Smooth muscle cell of the brain vasculature (primary cell): ENCODE measurements at regions not wholly inside any gene's neighbourhood (a gene's known extent, or its start where the extent isn't known, plus 50 kb on each side); places are given as distances from the start of the nearest gene placed in this dataset.
A peak's percentile ranks its signal among the peaks of the same experiment; 100 is the strongest.

Experiments
- DNase-seq: peaks from one replicate; pipeline ENCODE4 v3.0.0-alpha.2; 2012; ENCODE audit warnings: low read depth, low spot score

DNA sequence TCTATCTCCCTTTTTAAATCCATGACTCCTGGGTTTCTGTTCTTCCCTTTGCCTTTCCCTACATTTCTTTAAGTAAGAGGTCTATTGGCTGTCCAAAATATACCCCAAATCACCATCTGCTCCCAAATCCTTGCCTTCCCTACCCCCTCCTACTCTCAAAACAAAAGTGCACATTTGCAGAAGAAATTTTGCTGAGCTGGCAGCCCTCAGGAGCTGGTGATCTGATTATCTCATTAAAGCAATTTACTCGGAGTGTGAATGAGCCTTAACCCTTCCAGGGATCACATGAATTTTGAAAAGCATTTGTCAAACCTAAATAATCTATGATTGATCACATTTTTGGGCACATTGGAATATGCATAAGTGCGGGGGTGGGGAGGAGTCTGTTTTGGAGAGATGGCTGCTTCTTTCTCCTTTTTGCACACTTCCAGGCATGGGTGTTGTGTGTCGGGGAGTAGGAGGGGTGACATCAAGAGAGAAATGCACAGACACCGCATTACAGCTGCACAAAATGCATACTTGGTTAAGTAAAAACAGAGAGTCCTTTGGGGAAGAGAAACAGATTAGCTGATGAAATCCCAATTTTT is 892.6 kb downstream of the TUSC7 start:
- DNase-seq, result no peak

DNA sequence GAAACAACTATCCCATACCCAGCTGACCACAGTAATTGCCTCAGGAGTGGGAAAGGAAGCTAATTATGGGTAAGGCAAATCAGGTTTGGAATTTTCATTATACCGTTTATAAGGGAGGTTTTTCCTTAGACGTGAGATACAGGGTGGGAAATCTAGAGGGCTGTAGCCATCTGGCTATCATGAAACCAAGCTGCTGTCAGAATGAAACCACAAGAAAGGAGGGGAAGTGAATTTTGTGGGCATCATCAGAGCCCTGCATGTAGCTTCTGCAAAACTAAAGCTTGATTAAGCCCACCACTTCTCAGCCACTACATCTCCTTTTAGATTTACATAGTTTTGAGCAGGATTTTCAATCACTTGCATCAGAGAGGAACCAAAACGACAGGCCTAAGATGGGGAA is 893.5 kb downstream of the TUSC7 start:
- no peak for DNase-seq

DNA sequence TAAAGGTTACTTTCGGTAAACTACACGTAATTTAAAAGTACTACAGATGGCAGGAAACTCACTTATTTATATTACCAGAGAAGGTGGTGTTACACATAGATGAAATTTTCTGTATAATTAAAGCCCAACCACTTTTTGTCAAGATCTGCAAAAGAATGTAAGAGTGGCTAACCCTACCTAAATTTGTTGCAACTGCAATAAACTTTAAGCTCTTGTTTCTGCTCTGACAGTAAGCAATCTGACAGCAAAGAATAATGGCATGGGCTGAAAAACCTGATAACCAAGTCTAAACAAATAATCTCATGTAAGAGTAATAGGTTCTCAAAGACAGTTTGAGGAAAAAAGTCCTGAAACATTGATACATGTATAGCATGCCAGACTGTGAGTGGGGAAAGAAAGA is 897.3 kb downstream of the TUSC7 start:
- no peak for DNase-seq

DNA sequence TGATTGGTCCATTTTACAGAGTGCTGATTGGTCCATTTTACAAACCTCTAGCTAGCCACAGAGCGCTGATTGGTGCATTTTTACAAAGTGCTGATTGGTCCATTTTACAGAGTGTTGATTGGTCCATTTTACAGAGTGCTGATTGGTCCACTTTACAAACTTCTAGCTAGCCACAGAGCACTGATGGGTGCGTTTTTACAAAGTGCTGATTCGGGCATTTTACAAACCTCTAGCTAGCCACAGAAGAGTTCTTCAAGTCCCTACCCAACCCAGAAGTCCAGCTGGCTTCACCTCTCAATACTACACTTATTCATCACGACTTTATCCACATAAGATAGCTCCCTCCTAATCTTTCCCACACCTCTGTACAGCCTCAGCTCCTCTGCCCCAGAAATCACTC is 899.8 kb downstream of the TUSC7 start:
- no peak for DNase-seq

DNA sequence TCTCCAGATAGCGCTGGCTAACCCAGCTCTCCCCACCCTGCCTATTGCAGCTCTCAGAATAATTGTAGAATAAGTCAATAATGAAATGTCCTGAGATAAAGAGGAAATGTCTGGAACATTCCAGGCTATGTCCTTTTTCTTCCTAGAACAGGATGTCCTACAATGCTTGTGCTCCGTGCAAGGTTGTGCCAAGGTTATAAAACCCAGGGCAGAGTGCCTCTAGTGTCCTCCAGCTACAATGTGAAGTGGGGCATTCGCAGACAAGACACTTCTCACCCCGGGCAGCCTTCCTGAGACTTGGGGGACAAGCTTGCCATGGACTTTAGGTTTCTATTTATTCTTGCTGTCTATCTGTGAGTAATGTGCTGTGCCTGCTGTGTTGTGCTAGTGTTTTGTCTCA is 900.6 kb downstream of the TUSC7 start:
- no peak for DNase-seq

DNA sequence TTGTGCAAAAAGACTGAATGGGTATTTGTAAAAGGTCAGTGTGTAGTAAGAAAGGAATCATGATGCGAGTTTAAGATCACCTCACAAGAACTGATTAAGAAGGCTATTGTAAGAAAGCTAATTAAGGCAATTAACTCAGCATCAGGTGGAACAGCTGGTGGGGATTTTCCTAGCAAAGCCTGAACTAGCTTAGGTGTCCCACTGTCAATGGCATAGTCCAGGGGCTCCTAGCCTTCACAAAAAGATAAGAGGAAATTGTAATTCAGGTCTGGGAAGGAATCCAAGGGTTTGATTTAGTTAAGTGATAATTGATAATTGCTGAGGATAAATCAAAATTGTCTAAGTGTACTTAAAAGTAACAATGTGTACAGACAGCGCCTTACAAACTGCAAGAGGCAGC is 901.6 kb downstream of the TUSC7 start:
- DNase-seq, result no peak

DNA sequence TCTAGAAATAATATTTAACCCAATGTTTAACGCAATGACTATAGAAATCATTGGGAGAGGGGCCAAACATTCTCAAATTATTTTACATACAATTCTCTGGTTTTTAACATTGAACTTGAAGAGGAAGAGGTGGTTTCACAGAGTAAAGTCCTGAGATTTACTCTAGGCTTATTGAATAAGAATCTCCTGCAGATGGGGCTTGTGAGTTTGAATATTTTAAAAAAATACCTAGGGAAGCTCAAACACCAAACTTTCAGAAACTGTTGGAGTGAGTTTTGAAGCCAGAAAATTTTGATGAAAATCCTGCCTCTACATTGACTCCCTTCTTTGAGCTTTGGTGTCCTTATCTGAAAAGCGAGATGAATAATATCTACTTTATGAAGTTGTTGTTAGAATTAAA is 906.6 kb downstream of the TUSC7 start:
- DNase-seq, result no peak

DNA sequence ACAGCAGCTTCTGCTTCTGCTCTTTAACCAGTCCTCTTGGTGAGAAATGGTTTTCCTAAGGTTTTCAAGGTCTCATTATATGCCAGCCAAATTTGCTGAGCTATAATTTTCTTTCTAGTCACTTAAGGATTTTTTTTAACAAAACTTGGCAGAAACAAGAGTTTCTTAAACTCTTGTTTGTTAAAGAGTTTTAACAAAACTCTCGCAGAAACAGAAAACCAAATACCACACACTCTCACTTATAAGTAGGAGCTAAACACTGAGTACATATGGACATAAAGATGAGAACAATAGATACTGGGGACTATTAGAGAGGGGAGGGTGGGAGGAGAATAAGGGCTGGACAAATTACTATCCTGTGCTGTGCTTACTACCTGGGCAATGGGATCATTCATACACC is 908.3 kb downstream of the TUSC7 start:
- no peak for DNase-seq

DNA sequence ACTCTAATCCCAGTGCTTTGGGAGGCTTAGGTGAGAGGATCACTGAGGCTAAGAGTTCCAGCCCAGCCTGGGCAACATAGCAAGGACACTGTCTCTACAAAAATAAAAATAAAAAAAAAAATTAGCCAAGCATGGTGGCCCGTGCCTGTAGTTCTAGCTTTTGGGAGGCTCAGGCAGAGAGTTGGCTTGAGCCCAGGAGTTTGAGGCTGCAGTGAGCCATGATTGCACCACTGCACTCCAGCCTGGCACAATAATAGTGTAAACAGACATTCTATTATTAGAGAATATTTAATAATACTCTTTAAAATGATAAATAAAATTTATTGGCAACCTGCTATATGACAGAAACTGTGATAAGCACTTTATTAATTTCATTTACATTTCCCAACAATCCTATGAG is 908.9 kb downstream of the TUSC7 start:
- no peak for DNase-seq

DNA sequence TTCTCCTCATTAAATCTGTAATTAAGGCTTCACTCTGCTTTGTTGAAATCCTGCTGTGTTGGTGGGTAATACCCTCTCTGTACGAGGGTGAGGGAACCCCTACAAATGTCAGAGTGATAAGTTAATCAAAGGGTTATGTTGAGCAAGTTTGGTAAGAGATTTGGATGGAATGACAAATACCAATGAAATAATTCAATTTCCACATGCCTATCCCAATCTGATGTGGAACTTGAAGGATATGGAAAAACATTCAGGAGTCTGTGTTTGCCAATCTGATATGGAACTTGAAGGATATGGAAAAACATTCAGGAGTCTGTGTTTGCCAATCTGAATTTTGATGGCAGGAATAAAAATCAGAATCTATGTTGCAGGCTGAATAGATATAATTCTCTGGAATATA is 910.2 kb downstream of the TUSC7 start:
- DNase-seq, result no peak

DNA sequence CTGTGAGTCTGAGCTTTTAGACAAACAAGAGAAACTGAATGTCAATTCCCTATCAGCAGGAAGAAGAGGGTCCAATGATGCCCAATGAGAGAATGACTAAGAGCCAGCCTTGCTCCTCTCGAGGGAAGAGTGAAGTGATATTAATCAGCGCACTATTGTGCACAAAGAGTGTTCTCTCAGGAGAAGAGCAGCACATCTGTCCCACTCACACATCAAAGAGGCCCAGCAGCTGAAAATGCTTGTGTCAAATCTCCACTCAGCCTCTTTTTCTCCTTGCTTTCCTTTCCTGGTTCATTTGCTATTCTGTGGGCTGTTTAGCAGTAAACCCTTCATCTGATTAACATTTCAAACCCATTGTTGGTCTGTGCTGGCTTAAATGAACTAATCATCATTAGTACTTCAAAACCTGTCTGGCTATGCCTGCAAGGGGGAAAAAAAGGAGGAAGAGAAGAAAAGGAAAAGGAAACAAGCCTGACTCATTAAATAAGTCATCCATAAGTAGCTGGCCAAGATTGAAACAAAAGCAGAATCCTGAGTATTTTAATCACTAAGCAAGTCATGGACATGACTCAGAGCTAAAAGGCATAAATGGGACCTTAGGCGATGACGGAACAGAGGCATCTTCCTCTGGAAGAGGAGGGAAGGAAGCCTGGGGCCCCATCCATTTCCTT is 912.7 kb downstream of the TUSC7 start:
- peak; percentile 13 for DNase-seq

DNA sequence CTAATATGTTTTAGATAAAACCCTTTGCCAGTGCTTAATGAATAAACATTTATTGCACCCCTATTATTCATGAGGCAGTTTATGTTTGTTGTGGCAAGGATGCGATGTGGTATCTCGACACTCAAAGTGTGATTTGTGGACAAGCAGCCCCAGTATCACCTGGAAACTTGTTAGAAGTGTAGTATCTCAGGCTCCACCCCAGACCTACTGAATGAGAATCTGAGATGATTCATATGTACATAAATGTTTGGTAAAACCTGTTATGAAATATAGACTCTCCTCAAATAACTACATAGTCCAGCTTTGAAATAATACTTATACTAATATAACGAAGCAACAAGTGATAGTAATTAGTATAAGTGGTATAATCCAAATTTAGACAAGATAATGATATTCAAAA is 914.8 kb downstream of the TUSC7 start:
- no peak for DNase-seq

DNA sequence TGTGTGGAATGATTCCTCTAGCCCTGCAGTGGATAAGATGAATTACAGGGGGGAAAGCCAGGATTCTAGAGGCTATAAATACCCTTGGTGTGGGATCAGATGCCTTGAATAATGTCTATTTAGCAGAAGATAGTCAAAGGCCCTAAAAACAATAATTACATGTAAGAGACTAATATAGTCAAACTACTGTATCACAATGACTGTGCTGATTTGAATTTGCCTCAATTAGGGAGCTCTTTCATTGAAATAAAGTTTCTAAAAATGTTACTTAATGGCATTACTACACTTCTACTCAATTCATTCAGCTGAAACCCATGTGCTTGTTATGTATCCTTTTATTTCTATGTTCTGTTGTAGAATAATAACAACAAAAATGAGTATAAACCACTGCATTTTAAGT is 915.6 kb downstream of the TUSC7 start:
- no peak for DNase-seq

DNA sequence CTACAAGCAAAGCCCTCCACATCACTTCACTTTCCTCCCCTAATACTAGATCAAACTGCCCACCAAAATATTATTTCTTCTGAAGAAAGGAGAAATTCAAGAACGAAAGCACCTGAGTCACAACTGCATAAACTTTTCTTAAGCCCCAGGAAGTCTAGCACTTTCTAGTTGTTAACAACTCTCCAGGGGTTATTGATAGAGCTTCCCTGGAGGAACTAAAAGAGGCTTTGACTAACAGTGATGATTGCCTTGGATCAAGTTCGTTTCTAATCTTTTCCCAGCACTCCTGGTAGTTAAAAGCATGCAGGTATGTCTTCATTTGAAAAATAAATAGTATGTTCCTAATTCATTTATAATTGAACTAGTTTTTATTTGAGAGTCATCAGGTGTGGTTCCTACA is 917.0 kb downstream of the TUSC7 start:
- DNase-seq, result no peak

DNA sequence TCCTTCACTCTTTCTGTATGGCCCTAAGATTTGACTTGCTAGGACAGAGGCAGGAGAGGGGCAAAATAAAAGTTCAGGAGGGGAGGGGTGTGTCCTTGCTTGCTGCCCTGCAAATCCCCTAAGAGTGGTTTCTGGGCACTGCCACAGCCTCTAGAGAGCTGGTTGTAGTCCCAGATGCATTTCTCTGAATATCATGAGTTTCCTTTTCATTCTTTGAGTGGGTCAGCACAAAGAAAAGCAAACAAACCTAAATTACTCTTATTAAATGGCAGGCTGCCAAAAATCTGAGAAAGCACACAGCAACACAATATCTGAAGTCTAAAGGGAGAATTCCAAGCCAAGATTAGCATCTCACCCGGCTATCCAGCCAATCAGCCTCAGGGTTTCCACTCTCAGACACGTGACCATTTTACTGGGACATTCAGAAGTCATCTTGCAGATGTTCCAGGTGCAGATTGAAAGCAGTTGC is 919.3 kb downstream of the TUSC7 start:
- DNase-seq, result peak; percentile 91

DNA sequence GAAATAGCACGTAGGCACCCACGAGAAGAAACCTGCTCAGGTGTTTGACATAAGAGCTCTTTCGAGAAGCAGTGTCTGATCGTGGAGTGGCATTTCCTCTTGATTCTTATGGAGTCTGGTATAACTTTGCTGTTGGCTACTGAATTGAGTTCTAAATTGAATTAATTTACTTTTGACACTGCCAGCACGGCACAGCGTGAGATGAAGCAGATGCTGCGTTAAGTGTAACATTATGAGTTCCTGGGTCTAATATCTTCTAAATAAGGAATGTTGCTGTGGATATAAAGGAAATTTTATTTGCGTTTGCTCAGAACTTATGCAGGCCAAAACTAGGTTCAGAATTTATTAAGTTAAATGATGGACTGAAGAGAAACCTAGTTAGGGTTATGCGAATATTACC is 919.9 kb downstream of the TUSC7 start:
- DNase-seq, result no peak

DNA sequence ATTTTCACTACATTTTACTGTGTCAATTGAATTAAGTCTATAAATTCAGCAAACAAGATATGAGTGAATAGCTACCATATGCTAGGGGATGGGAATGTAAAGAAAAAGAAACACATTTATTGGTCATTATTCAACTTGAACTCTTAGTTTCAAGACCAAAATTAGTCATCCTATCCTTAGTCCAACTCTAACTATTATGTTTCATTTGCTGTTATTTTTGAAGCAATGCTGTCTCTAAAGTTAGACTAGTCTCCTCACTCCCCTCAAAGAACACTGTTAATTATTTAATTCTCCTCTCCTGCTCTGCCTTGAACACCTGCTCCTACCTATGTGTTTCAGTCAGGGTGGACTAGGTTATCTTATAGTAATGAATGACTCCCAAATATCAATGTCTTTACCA is 920.9 kb downstream of the TUSC7 start:
- DNase-seq, result no peak

DNA sequence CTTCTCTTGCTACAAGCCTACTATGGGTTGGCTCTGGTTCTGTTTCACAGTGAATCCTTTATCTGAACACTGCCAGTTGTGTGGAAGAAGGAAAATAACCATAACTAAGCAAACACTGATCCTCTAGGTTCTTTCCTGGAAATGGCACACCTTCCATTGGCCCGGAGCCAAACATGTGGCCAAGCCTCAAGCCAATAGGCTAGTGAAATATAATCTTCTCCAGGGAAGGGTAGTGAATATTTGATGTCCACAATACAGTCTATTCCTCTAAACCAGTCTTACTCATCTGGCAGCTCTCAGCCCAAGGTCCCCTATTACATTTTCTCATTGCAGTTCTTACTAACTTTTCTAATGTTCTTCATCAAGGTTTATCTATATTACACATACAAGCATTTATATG is 921.3 kb downstream of the TUSC7 start:
- no peak for DNase-seq

DNA sequence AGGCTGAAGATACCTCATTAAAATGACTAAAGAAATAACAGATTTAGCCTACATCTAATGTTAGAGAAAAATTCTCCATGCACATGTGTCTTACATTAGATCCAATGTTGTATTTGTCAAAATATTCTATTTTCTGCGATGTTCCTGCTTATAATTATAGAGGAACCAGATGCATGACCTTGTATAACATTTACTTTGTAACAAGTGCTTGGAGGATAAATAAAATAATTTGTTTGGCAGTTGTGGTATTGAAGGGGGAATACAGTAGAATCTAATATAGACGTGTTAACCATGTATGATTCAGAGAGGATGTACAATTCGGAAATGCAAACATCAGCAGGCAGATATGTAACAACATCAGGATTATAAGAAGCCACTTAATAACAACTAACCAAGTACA is 922.2 kb downstream of the TUSC7 start:
- no peak for DNase-seq

DNA sequence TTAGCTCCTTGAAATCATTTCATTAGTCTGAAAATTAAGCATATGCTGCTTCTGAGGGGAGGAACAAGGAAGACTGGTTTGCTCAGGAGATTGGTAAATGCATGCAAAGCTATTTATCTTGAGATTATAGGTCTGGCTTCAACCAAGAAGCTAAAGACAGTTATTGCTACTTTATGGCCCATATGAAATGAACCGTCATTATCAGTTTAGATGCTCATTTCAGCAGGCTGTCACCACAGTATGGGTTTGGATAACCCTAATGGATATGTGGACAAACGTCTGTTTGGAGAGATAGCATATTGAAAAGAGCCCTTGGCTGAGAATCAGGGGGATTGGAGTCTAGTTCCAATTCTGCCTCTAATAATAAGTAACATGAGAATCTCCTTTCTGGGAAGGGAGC is 922.6 kb downstream of the TUSC7 start:
- no peak for DNase-seq

DNA sequence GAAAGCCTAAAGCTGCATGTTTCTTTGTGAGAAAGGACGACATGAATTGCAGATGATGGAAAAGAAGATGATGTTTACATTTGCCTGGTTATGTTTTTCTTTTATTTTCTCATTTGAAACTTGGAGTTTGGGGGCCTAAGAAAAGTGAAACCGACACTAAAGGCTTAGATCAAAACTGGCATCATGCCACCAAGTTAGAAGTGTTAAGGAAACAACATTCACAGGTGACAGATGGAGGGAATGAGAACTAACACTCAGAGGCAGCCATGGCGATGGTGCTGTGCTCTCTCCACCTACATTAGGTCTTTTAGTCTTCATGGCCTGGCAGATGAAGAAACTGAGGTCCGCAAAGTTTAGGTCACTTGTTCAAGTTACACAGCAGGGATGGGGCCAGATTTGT is 923.6 kb downstream of the TUSC7 start:
- no peak for DNase-seq

DNA sequence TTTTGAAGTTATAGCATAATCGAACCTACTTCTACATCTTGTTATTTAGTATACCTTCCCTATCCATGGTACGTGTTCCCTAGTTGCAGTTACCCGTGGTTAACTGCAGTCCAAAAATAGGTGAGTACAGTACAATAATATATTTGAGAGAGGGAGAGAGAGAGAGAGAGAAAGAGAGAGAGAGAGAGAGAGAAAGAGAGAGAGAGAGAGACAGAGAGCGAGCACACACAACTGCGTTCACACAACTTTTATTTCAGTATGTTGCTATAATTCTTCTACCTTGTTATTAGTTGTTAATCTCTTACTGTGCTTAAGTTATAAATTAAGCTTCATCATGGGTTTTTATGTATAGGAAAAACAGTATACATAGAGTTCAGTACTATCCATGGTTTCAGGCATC is 928.1 kb downstream of the TUSC7 start:
- no peak for DNase-seq

DNA sequence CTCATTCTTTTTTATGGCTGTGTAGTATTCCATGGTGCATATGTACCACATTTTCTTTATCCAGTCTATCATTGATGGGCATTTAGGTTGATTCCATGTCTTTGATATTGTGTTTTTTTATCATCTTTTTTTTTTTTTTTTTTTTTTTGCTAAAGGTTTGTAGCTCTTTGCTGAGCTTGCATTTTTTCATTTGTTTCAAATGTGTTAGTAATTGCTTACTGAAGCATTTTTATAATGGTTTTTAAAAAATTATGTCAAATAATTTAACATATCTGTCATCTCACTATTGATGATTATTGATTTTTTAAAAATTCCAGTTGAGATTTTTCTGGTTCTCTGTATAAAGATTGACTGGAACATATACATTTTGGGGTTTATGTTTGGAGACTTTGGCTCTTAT is 934.6 kb downstream of the TUSC7 start:
- no peak for DNase-seq
